GM21515 (cell line): ENCODE measurements at regions not wholly inside any gene's neighbourhood (a gene's known extent, or its start where the extent isn't known, plus 50 kb on each side); places are given as distances from the start of the nearest gene placed in this dataset.
"Not testable (repeated sequence)": the region's sequence is repeated elsewhere in the genome, so short reads cannot be mapped to it uniquely, and the experiment has no call there.

Experiments
- ATAC-seq: cut with Tn5 transposase; IDR thresholded peaks from one replicate; pipeline ENCODE4 v1.9.1; 2021; ENCODE audit not compliant: unreplicated experiment

- ATAC-seq: no peak
Measured at GRCh38 chr1:185549906-185550305, 184.3 kb upstream of the HMCN1 start.

GRCh38 chr1:185546029-185546428 is 188.2 kb upstream of the HMCN1 start:
- no peak for ATAC-seq

GRCh38 chr1:185541871-185542301 is 192.3 kb upstream of the HMCN1 start:
- no peak for ATAC-seq

GRCh38 chr1:185540295-185540694 is 193.9 kb upstream of the HMCN1 start:
- ATAC-seq: no peak

- no peak for ATAC-seq
Measured at GRCh38 chr1:185539277-185539943, 194.8 kb upstream of the HMCN1 start.

GRCh38 chr1:185538309-185538898 is 195.8 kb upstream of the HMCN1 start:
- ATAC-seq: not testable (repeated sequence)

GRCh38 chr1:185537596-185537995 is 196.6 kb upstream of the HMCN1 start:
- ATAC-seq: no peak

GRCh38 chr1:185536165-185536920 is 197.8 kb upstream of the HMCN1 start:
- no peak for ATAC-seq

GRCh38 chr1:185535621-185536020 is 198.6 kb upstream of the HMCN1 start:
- no peak for ATAC-seq

GRCh38 chr1:185534801-185535200 is 199.4 kb upstream of the HMCN1 start:
- ATAC-seq: no peak

GRCh38 chr1:185533596-185533995 is 200.6 kb upstream of the HMCN1 start:
- ATAC-seq: no peak

- no peak for ATAC-seq
Measured at GRCh38 chr1:185532856-185533255, 201.3 kb upstream of the HMCN1 start.

GRCh38 chr1:185531838-185532237 is 202.4 kb upstream of the HMCN1 start:
- ATAC-seq: no peak

- ATAC-seq: no peak
Measured at GRCh38 chr1:185530215-185530614, 204.0 kb upstream of the HMCN1 start.

GRCh38 chr1:185529673-185530072 is 204.5 kb upstream of the HMCN1 start:
- ATAC-seq: no peak

- no peak for ATAC-seq
Measured at GRCh38 chr1:185528084-185528676, 206.0 kb upstream of the HMCN1 start.

GRCh38 chr1:185526344-185527307 is 207.6 kb upstream of the HMCN1 start:
- ATAC-seq: peak; percentile 100

- ATAC-seq: no peak
Measured at GRCh38 chr1:185520188-185520920, 203.3 kb upstream of the IVNS1ABP start.

GRCh38 chr1:185517808-185518419 is 200.9 kb upstream of the IVNS1ABP start:
- ATAC-seq: no peak
